ENCODE measurements at regions not wholly inside any gene's neighbourhood (a gene's known extent, or its start where the extent isn't known, plus 50 kb on each side); places are given as distances from the start of the nearest gene placed in this dataset.

DNA sequence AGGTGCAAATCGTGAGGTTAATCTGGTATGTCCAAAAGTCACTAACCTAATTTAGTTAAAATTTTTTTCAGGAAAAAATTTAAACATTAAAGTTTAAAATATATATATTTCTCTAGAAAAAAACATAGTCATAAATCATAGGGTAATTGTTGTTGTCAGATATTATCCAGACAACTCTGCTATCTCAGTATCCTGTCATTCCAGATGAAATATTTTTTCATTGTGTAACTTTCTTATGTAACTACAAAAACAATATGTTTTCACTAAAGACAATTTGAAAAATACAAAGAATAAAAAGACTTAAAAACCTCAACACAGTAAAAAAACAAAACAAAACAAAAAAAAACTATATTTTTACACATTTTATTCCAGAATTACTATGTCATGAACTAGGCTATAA lies 57.6 kb downstream of the TENT5A start:
- DNase-seq (ENCODE audit: low spot score), result no peak

DNA sequence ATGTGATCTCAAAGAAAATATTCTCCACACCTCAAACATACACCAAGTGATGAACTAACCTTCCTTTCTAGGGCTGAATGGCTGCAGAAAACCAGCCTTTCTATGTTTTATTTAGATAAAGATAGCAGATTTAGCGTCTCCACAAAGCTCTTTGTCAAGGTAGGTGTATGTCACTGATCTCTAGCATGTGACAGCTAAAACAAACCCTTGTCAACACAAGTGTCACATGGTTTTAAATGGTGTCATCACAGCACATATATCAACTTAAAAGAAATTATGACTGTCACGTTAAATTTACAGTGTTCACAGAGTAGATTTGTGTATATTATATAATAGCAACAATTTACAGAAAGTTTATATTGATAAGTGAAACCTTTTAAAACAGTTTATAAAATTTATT lies 58.3 kb downstream of the TENT5A start:
- DNase-seq (ENCODE audit: low spot score), result no peak

DNA sequence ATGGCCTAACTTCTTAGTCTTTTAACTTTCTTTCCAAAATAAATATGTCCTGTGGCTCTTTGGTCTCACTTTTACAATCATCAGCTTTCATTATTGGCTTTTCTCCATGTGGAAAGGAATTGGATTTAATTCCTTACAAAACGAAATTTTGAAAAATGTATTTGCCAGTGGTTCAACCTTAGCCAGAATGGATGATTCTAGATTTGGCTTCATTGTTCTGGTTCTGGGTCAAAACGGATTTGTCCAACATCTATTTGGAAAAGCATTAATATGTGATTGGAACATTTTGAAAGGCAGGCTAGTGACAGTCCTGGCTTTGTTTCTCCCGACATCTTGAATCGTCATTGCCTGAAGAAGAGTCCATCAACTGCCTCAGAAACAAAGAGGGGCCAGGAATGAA lies 59.2 kb downstream of the TENT5A start:
- no peak for DNase-seq (ENCODE audit: low spot score)

DNA sequence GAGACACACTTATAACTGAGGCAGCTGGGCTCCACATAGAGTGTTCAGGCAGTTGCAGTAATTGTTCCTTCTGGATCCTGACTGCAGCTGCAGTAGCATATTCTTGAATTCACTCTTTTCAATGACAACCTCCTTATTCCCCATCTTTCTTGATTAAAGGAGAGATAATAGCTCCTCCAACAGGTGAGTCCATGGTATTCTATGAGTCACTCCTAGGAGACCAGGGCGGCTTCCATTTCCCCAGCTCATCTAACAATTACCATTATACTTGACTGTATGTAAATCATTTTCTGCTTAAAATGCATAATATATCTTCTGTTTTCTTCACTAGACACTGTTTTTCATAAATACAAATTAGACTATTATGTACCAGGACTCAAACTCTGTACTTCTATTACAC lies 62.4 kb downstream of the TENT5A start:
- no peak for DNase-seq (ENCODE audit: low spot score)

DNA sequence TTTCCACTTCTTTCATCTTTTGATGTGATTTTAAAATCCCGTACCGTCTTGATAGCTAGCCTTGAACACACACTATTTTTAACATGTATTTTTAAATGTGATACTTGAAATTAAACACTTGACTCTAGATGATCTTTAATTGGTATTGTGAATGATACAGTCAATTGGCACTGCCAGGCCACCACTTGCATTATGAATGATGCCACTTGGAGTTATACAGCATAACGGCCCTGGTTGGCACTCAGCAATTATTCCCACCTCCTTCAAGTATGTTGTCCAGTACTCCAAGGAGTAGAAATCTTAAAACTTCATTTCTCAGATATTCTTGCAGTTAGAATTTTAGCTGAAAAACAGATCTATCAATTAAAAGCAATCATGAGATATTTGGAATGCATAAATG lies 62.9 kb downstream of the TENT5A start:
- no peak for DNase-seq (ENCODE audit: low spot score)

DNA sequence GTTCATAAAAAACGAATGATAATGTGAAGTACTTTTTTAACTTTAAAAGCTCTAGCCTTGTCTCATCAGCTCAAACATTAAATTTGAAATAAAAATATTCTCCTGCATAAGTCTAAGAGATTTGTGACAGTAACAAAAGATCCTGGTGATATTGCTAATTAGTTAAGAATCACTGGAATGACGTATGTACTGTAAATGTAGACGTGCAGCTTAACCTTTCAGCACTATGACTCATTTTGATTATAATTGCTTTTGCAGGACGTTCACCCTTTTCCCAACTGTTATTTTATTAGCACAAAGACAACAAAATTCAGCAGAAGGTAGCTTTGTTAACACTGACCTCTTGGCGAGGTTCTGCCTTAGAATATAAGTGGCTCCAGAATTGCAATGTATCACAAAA lies 68.6 kb downstream of the TENT5A start:
- DNase-seq (ENCODE audit: low spot score), result no peak

DNA sequence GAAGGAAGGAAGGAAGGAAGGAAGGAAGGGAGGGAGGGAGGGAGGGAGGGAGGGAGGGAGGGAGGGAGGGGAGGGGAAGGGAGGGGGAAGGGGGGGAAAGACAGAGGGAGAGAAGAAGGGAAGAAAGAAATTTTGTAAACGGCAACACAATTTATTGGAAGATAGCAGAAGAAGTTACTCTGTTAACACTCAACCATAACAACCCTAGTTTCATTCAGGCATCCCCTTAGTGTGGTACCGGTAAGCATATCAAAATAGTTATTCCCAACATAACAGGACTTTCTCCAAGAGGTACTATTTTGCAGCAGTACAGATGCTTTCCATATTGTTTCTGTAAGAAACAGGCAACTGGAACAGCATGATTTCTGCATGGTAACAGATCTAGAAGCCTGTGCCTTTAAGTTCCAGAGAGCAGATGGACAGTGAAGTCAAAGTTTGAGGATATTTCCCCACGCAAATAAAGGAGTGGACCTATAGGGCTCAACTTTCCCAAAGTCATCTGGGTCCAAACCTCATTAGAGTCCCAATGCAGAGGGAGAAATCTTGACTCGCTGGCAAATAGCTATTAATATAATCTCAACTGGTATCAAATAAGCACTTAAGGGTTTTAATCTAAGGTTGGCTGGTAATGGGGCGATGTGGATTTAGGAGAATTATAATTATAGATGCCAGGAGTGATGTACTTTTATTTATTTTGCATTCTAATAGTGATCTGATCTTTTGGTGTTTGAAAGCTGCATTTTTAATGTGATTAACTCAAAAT lies 69.4 kb downstream of the TENT5A start:
- no peak for DNase-seq (ENCODE audit: low spot score)

DNA sequence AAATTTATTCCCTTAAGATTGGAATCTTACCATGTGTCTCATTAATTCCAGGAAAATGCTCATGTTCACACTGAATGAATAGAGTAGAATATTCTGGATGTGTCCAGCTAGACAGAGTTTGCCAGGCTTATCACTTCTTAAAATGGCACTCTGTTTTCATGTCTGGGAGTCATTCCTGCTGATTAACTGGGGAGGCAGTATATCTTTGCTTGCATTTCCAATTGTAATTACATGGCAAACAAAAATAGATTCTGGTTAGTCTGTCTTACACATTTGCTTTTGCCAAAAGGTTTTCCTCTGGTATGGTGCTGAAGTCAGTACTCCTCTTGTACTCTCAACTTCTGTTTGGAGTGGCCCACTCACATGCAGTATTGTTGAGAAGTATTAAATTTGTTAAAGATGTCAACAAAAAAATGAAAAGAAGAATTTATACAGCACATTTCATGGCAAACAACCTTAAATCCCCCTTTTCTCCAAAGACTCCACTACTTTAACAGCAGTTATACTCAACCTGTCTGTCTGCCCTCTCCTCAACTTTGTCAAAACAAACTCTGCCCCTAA lies 70.2 kb downstream of the TENT5A start:
- no peak for DNase-seq (ENCODE audit: low spot score)

DNA sequence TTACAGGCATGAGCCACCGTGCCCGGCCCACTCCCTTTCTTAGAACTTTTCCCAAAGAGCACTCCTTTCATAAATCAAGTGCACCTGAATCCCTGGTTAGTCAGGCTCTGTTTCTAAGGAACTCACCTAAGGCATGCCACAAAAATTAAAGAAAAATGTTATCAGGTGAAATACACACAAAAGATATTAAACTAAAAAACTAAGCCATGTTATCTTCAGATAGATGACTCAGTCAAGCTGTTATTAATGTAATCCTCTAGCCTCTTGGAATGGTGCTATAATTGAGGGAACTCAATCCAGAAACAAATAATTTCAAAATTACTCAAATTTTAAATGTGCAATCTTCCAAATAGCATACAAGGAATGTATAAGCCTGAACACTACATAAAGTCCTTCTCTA lies 83.0 kb downstream of the TENT5A start:
- no peak for DNase-seq (ENCODE audit: low spot score)

DNA sequence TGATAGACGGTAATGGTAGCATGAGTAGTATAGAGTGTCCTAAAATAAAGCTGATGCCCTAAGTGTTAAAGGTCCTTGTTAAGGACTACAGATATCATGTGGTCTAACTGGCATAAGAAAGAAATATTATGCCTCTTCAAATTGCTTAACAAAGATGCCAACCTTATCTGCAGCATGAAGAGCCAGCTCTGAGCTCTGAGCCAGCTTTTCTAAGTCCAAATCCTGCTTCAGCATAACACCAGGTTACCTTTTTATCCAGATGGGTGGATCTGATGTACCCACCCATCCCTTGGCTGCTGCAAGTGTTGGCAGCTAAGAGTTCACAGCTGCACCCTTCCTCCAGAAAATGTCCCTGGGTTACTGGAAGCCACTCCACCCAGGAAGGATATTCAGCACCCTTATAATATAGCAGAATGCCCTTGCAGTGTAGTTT lies 83.8 kb downstream of the TENT5A start:
- no peak for DNase-seq (ENCODE audit: low spot score)

DNA sequence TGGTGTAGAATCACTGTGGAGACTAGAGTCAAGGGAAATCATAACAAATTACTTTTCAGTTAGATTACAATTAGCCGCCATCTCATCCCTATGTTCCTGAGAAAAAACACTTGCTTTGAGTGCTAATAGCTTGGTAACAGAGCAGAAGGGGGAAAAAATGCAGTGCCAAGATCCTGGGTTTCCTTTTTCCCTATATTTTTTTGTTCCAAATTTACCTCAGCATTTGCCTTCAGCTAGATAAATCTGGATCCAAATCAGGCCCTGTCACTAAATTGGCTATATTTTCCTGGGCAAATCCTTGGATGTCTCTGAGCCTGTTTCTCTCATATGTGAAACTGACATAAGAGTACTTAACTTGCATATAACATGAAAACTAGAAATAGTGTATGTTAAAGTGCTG lies 86.0 kb downstream of the TENT5A start:
- DNase-seq (ENCODE audit: low spot score), result no peak

DNA sequence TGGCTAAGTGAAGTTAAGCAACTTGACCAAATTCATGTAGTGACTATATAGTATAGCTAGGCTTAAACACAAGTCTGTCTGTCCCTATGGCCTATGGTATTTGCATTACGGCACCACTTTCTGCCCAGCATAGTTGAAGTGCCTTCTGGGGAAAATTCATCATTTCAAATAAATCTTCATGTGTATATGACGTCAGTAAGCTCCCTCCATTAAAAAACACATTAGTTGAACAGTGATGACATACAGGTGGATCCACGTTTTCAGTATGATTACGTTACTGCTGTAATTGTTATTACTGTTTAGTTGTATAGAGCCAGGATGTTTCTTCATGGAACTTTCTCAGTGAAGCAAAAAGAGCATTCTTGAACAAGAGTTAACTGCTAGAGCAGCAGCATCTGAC lies 96.2 kb downstream of the TENT5A start:
- DNase-seq (ENCODE audit: low spot score), result no peak

DNA sequence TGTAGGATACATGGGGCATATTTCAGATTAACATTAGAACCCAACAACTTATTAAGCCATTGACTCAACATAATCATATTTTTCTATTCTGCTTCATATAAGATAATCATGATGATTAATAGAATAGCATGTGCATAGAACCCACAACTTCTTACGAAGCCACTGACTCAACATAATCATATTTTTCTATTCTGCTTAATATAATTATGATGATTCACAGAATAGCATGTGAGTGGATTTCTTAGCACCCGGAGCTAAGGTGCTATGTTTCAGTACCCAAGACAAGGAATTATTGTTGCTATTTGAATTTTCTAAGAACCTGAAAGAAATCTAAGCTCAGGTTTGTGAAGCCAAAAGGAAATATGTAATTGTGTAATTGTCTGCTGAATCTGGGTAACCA lies 96.8 kb downstream of the TENT5A start:
- no peak for DNase-seq (ENCODE audit: low spot score)

DNA sequence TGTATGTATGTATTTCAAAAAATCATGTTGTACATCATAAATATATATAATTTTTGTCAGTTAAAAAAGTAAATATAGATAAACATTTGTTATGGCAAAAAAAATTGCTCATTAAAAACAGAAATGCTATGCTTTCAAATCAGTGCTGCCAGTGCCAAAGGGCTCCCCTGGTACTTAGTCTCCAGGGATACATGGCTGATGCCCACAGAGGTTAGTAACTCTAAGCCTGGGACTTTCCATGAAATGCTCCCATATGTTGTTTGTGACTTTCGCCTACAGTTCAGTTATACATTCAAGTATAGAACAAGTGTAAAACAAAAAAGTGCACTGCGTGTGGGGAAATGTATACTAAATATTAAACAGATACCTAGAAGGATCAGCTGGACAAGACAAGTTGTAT lies 104.0 kb downstream of the TENT5A start:
- DNase-seq (ENCODE audit: low spot score), result no peak

DNA sequence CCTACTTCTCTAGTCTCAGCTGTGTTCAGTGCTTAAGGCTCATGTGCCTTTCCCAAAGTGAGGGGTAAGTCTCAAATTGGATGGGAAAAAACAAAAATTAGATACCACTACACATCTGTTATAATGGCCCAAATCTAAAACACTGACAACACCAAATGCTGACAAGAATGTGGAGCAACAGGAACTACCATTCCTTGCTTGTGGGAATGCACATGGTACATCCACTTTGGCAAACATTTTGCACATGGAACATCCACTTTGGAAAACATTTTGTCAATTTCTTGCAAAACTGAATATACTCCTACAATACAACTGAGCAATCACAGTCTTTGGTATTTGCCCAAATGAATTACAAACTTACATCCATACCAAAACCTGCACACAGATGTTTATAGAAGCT lies 109.3 kb downstream of the TENT5A start:
- DNase-seq (ENCODE audit: low spot score), result no peak

DNA sequence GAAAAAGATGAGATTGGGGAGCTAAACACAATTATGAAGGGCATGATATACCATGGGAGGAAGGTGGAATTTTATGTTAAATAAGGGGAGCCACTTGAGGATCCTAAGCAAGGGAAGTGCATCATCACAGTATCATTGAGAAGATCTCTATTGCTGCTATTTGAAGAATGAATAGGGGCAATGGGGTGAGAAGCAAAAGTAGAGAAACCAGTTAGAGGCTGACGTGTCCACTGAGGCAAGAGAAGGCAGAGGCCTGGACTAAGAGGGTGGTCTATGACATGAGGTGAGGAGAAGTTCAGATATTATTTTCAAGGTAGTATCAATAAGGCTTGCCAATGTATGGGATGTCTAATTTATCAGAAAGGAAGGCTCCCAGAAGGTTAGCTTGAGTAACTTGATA lies 111.6 kb downstream of the TENT5A start:
- DNase-seq (ENCODE audit: low spot score), result no peak

DNA sequence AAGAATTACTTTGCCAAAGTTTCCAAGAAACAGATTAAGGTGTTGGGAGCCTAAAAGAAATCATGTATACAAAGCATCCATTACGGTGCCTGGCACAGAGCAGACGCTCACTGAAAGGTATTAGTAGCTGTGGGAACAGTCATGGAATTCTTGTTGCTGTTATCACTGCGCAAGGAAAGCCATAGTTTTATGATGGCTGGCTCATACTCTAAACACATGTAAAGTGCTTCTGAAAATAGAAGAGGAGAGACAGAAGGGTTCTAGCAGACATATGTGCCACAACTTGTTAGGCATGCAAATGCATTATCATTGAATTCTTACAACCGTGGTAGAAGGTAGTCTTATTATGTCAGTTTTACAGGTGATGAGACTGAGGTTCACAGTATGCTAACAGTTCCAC lies 112.4 kb downstream of the TENT5A start:
- DNase-seq (ENCODE audit: low spot score), result no peak

DNA sequence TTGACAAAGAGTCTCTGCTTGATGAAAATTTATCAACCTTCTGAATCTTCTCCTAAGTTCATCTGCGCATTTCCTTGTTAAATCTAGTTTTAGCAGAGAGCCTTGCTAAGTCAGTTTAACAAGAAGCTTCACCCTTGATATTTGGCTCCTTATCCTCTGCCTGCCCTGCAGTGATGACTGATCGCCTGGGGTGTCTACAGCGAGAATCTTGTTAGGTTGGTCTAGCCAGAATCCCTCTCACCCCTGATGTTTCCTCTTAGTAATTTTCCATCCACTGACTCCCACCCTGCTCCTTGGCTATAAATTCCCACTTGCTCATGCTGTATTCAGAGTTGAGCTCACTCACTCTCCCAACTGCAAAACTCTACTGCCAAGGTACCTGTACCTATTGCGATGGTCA lies 114.1 kb downstream of the TENT5A start:
- no peak for DNase-seq (ENCODE audit: low spot score)

DNA sequence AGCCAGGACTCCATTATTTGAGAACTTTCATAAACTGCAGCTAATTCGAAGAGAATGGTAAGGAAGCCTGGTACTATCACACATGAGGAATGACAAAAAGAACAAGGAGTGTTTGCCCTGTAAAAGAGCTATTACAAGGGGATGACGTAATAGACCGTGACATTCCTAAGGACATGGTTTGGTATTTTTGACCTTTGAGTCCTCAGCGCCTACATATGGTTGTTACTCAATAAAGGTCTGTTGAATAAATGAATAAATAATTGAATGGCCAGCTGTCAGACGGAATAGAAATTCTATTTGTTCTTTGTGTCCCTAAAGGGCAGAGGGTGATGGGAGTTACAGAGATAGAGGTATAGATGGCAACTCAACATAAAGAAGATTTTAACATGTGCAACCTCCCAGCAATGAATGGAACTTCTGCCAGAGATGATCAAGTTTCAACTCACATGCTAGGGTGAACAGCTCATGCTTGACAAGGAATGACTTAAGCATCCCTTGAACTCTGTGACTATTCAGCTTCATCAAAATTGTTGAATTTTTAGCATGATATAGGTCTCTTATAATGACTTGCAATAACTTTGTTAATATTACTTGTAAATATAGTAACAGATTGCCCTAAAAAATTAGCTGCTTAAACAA lies 115.4 kb downstream of the TENT5A start:
- DNase-seq (ENCODE audit: low spot score), result no peak

DNA sequence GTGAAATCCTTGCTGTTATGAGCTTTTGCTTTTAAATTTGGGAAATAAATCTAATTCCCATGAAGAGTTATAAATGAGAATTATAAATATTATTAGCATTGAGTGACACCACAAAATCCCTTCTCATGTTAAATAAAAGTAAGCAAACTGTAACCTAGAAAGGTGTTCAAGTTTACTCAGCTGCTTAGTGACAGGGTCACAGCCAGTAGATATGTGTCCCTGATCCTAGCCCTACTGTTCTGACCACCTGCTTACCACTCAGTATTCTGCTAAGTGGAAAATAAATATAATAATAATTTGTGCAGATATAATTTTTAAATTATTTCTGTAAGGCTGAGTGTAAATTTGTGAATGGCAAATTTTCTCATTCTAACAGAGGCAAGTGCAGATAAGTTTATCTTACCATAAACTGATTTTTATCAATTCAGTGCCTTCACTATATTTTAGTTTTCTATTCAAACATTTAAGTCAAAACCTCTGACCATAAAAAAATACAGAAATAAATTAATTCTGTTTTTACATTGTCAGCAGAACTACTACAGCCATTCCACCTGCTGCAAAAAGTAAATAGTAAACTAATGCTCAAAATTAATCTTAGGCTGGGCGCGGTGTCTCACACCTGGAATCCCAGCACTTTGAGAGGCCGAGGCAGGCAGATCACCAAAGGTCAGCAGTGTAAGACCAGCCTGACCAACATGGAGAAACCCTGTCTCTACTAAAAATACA lies 118.2 kb downstream of the TENT5A start:
- no peak for DNase-seq (ENCODE audit: low spot score)

DNA sequence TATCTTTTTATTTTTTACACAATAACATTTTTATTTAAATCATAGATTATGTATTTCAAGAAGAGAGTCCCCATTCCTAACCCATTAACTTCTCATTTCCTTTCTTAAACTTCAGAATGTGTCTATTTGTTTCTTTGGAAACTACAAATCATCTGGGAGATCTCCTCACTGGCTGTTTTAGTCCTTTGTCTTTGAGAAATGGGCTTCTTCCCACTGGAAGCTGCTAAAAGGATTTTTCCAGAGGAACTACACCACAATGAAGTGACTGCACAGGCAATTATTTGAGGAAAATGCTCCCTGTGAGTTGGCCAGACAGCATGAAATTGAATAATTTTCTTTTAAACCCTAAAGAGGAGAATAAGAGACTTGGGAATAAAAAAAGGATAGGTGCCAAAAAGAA lies 119.1 kb downstream of the TENT5A start:
- DNase-seq (ENCODE audit: low spot score), result no peak

DNA sequence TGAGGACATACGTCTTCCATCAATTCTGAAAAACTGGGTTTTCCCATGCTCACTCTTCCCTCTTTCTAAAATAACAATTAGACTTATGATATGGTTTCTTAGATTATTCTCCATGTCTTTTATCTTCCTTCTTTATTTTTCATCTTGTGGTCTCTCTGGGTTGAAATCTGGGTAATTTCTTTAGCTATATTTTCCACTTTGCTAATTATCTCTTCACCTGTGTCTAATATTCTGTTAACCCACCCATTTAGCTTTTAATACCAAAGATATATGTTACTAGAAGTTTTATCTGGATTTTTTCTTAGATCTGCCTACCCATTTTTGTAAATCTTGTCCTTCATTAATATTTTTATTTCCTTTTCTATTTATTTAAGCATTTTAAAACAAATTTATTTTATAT lies 121.8 kb downstream of the TENT5A start:
- DNase-seq (ENCODE audit: low spot score), result no peak

DNA sequence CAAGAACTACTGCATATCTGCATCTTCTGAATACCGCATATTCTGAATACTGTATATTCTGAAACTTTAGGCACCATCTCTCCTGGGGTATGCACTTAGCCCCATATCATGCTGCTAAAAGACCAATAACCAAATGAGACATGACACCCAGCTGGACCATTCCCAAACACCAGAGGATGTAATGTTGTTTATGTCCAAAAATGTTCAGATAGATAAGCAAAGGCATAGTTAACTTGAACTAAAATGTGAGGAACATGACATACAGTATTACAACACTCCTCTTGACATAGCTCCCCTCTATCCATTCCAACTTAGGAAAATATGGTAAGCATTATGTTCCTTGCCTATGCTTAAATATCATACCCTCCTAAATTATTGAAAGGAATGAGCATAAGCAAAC lies 127.3 kb downstream of the TENT5A start:
- no peak for DNase-seq (ENCODE audit: low spot score)
